ENCODE measurements at regions not wholly inside any gene's neighbourhood (a gene's known extent, or its start where the extent isn't known, plus 50 kb on each side); places are given as distances from the start of the nearest gene placed in this dataset.

DNA sequence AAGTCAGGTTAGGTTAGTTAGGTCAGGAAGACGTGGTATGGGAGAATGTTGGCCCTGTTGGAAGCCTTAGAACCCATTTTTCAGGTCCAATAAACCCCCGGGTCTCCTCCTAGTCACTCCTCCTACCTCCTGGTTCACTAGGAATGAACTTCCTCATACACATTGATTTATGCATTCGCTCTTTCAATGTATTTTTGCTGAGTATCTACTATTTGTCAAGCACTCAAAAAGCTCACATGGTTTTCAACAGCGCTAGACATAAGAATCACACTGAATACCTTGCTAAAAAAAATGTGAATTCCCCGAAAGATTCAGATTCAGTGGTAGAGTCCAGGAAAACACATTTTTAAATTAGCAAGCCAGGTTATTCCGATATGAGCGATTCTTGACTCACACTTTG is 85.8 kb upstream of the LRRN2 start (continued):
- TF ChIP-seq ZNF212 (CRISPR knock-in tag; IDR thresholded peaks at IDR 0.05) (no peak), ZNF717 (CRISPR knock-in tag; IDR thresholded peaks at IDR 0.05) (no peak)

GRCh38 chr1:204773246-204773645 is 87.7 kb upstream of the LRRN2 start:
- FAIRE-seq (no peak), ATAC-seq (no peak), DNase-seq (ENCODE audit: extremely low read depth in 1 of 4, low spot score in 3 of 4) (no peak)
- no peak overlapping the region for H3K4me3 ChIP-seq
- H3K9ac ChIP-seq (ENCODE audit: insufficient read depth in 1 of 2, low read depth in 2 of 2, low read length in 2 of 2), result no peak overlapping the region
- no peaks in the 10 kb centered on the region for H3K79me2 ChIP-seq (ENCODE audit: control insufficient read depth, insufficient read depth, low read length)
- H2AFZ ChIP-seq (ENCODE audit: low read depth, low read length), result no peak overlapping the region
- H3K27me3 ChIP-seq (ENCODE audit: control insufficient read depth in 2 of 2, insufficient read depth in 2 of 2, low read length in 2 of 2), result peaks cover 24 to 54% of the 10 kb centered on the region in 2 experiments
- WGBS (ENCODE audit: insufficient coverage, low coverage, missing lambda C conversion rate), result 0% methylated on average over 1 of the region's 1 CpG
- H3K9me3 ChIP-seq (replicated peaks; ENCODE audit: control insufficient read depth, insufficient read depth, low read depth, low read length), result no peaks in the 10 kb centered on the region
- H3K4me1 ChIP-seq (replicated peaks in 1 of 2; ENCODE audit: control insufficient read depth in 2 of 2, insufficient read depth in 2 of 2, low read length in 2 of 2), result no peaks in the 10 kb centered on the region
- no peaks in the 10 kb centered on the region for H3K36me3 ChIP-seq (ENCODE audit: control insufficient read depth, insufficient read depth, low read length)
- no TSS peak for BruUV-seq (replicated peaks)
- H3K4me2 ChIP-seq (ENCODE audit: insufficient read depth, low read length), result no peak overlapping the region
- in situ Hi-C loops (cut with MboI), result no loop called here
- no peak overlapping the region for H3K27ac ChIP-seq (ENCODE audit: extremely low read depth, low read depth, low read length)
- intact Hi-C loops (cut with micrococcal nuclease), result no loop called here
- H3K9me1 ChIP-seq (ENCODE audit: control insufficient read depth, insufficient read depth, low read length), result no peaks in the 10 kb centered on the region
- H4K20me1 ChIP-seq (replicated peaks; ENCODE audit: control insufficient read depth, insufficient read depth, low read length), result no peaks in the 10 kb centered on the region
- no peak for TF ChIP-seq THAP12 (CRISPR knock-in tag; IDR thresholded peaks at IDR 0.05)
- TF ChIP-seq PHB (CRISPR knock-in tag; IDR thresholded peaks at IDR 0.05), result no peak
- no peak for TF ChIP-seq SRSF1 (IDR thresholded peaks at IDR 0.05; ENCODE audit: low read depth, low read length)
- TF ChIP-seq ZNF699 (CRISPR knock-in tag; IDR thresholded peaks at IDR 0.05; ENCODE audit: insufficient replicate concordance), result no peak
- TF ChIP-seq CREB3L1 (IDR thresholded peaks at IDR 0.05; ENCODE audit: borderline replicate concordance, low read depth), result no peak
- no peak for TF ChIP-seq SRSF9 (IDR thresholded peaks at IDR 0.05; ENCODE audit: borderline replicate concordance, low read depth, low read length)
- TF ChIP-seq EZH2 (IDR thresholded peaks at IDR 0.05; ENCODE audit: borderline replicate concordance, low read depth, low read length), result no peak
- no peak for TF ChIP-seq HDAC1 (IDR thresholded peaks at IDR 0.05)
- TF ChIP-seq POLR2AphosphoS2 (IDR thresholded peaks at IDR 0.05; ENCODE audit: low read length), result no peak
- TF ChIP-seq ZNF655 (CRISPR knock-in tag; IDR thresholded peaks at IDR 0.05), result no peak
- POLR2A ChIA-PET, result interaction anchor here (1.0 kb wide), 1 partner anchor 11 kb away, joined by 4 read pairs; no protein-coding TSS in a partner anchor
- CTCF ChIA-PET (ENCODE audit: low intra/inter-chr PET ratio), result no interaction called here
